DND-41 (cell line): ENCODE measurements at regions not wholly inside any gene's neighbourhood (a gene's known extent, or its start where the extent isn't known, plus 50 kb on each side); places are given as distances from the start of the nearest gene placed in this dataset.

Experiments used
- ATAC-seq: fragments of 200-7000 bp; cut with Tn5 transposase; 3 replicates; pipeline ENCODE4 v1.9.1; 2021; ENCODE audit warnings: low read depth; ENCODE audit not compliant: insufficient read depth
- DNase-seq: peaks from one replicate; pipeline ENCODE4 v3.0.0-alpha.2; 2020
- H2AFZ ChIP-seq: 2 replicates; pipeline ENCODE4 v1.6.0; 2012; ENCODE audit warnings: low read depth, low read length
- H3K27ac ChIP-seq: 2 replicates; pipeline ENCODE4 v1.5.1; 2012; ENCODE audit warnings: low read length, inconsistent platforms
- H3K27me3 ChIP-seq: fragments of 200-600 bp; sonication (generic); 2 replicates; pipeline ENCODE4 v1.6.0; 2012; ENCODE audit warnings: low read length, mild to moderate bottlenecking, inconsistent platforms; ENCODE audit not compliant: insufficient read depth, poor library complexity
- H3K36me3 ChIP-seq: 2 replicates; pipeline ENCODE4 v1.5.1; 2012; ENCODE audit warnings: low read length, inconsistent platforms; ENCODE audit not compliant: insufficient read depth
- H3K4me1 ChIP-seq: 2 replicates; pipeline ENCODE4 v1.5.1; 2012; ENCODE audit warnings: mild to moderate bottlenecking, low read length; ENCODE audit not compliant: insufficient read depth
- H3K4me2 ChIP-seq: 2 replicates; pipeline ENCODE4 v1.6.0; 2012; ENCODE audit warnings: mild to moderate bottlenecking, moderate library complexity, low read length, inconsistent platforms; ENCODE audit not compliant: insufficient read depth
- H3K4me3 ChIP-seq, 2 experiments: fragments of 200-600 bp in 1 of 2; shearing (Covaris generic) in 1 of 2; 2 replicates each; pipeline ENCODE4 v1.5.1; 2012 to 2016; ENCODE audit warnings: inconsistent platforms in 2 of 2, low read length in 2 of 2, mild to moderate bottlenecking in 2 of 2, low read depth in 1 of 2, moderate library complexity in 1 of 2
- H3K79me2 ChIP-seq: 2 replicates; pipeline ENCODE4 v1.6.0; 2012; ENCODE audit warnings: low read length, inconsistent platforms; ENCODE audit not compliant: insufficient read depth
- H3K9ac ChIP-seq: 2 replicates; pipeline ENCODE4 v1.6.0; 2012; ENCODE audit warnings: low read depth, mild to moderate bottlenecking, inconsistent platforms, low read length, moderate library complexity
- H3K9me3 ChIP-seq: 2 replicates; pipeline ENCODE4 v1.5.1; 2012; ENCODE audit warnings: low read length, moderate library complexity, mild to moderate bottlenecking, inconsistent platforms; ENCODE audit not compliant: insufficient read depth, severe bottlenecking
- H4K20me1 ChIP-seq: 2 replicates; pipeline ENCODE4 v1.6.0; 2012; ENCODE audit warnings: low read length; ENCODE audit not compliant: insufficient read depth
- CTCF ChIP-seq: IDR thresholded peaks from 2 replicates; pipeline ENCODE4 v1.5.1; 2012; ENCODE audit warnings: borderline replicate concordance, low read length, moderate library complexity, mild to moderate bottlenecking; ENCODE audit not compliant: poor library complexity, severe bottlenecking; ENCODE audit errors: extremely low read depth
- EZH2 ChIP-seq: IDR thresholded peaks from 3 replicates; pipeline ENCODE4 v1.6.1; 2012; ENCODE audit warnings: borderline replicate concordance, low read depth, mild to moderate bottlenecking, moderate library complexity, low read length, inconsistent platforms; ENCODE audit not compliant: severe bottlenecking

GRCh38 chr13:22210134-22210930, 539.5 kb downstream of the FGF9 start:
- Histone ChIP-seq H3K9me3 (no peaks in the 10 kb centered on the region), H3K4me3 (no peak overlapping the region), H3K36me3 (no peaks in the 10 kb centered on the region), H2AFZ (no peak overlapping the region), H3K27ac (no peak overlapping the region), H4K20me1 (no peaks in the 10 kb centered on the region), H3K79me2 (no peaks in the 10 kb centered on the region), H3K9ac (no peak overlapping the region), H3K4me1 (no peaks in the 10 kb centered on the region), H3K4me2 (no peak overlapping the region), H3K27me3 (no peaks in the 10 kb centered on the region)
- no peak for ATAC-seq
- no peak for DNase-seq
- TF ChIP-seq CTCF (no peak), EZH2 (no peak)

- ATAC-seq (no peak), DNase-seq (no peak)
- Histone ChIP-seq H3K36me3 (no peaks in the 10 kb centered on the region), H4K20me1 (no peaks in the 10 kb centered on the region), H2AFZ (no peak overlapping the region), H3K9ac (no peak overlapping the region), H3K4me1 (no peaks in the 10 kb centered on the region), H3K4me2 (no peak overlapping the region), H3K27ac (no peak overlapping the region), H3K4me3 (no peak overlapping the region), H3K27me3 (no peaks in the 10 kb centered on the region), H3K9me3 (no peaks in the 10 kb centered on the region), H3K79me2 (no peaks in the 10 kb centered on the region)
- TF ChIP-seq CTCF (no peak), EZH2 (no peak)
Observed at GRCh38 chr13:22211876-22212275, 541.0 kb downstream of the FGF9 start.

GRCh38 chr13:22212576-22212975, 541.7 kb downstream of the FGF9 start:
- ATAC-seq (no peak), DNase-seq (no peak)
- Histone ChIP-seq H3K27ac (no peak overlapping the region), H3K4me3 (no peak overlapping the region), H3K9ac (no peak overlapping the region), H3K79me2 (no peaks in the 10 kb centered on the region), H3K36me3 (no peaks in the 10 kb centered on the region), H3K4me2 (no peak overlapping the region), H2AFZ (no peak overlapping the region), H3K4me1 (no peaks in the 10 kb centered on the region), H3K9me3 (no peaks in the 10 kb centered on the region), H4K20me1 (no peaks in the 10 kb centered on the region), H3K27me3 (no peaks in the 10 kb centered on the region)
- TF ChIP-seq CTCF = no peak
- TF ChIP-seq EZH2 = no peak

GRCh38 chr13:22214184-22214583, 543.3 kb downstream of the FGF9 start:
- no peak for TF ChIP-seq CTCF
- TF ChIP-seq EZH2 = no peak
- Histone ChIP-seq H3K4me3 (no peak overlapping the region), H4K20me1 (no peaks in the 10 kb centered on the region), H3K27me3 (no peaks in the 10 kb centered on the region), H3K9ac (no peak overlapping the region), H3K4me2 (no peak overlapping the region), H3K79me2 (no peaks in the 10 kb centered on the region), H2AFZ (no peak overlapping the region), H3K27ac (no peak overlapping the region), H3K4me1 (no peaks in the 10 kb centered on the region), H3K9me3 (no peaks in the 10 kb centered on the region), H3K36me3 (no peaks in the 10 kb centered on the region)
- DNase-seq (no peak), ATAC-seq (no peak)
